Neural cell (in vitro differentiated cells): ENCODE measurements at regions not wholly inside any gene's neighbourhood (a gene's known extent, or its start where the extent isn't known, plus 50 kb on each side); places are given as distances from the start of the nearest gene placed in this dataset.

Experiments
- H2AFZ ChIP-seq: fragments of 200-600, 300-800 bp; sonication (generic), shearing (Covaris generic); 2 replicates; pipeline ENCODE4 v1.6.0; 2014; ENCODE audit warnings: low read depth, mild to moderate bottlenecking, antibody characterized with exemption, low read length, moderate library complexity
- H3F3A ChIP-seq: fragments of 200-600 bp; shearing (Covaris generic); 2 replicates; pipeline ENCODE4 v1.6.1; 2016; ENCODE audit warnings: mild to moderate bottlenecking, moderate library complexity, mixed read lengths, antibody characterized with exemption, low read length; ENCODE audit not compliant: insufficient read depth, poor library complexity, severe bottlenecking
- H3K27ac ChIP-seq: fragments of 200-600, 300-800 bp; sonication (generic), shearing (Covaris generic); 2 replicates; pipeline ENCODE4 v1.5.1; 2014; ENCODE audit warnings: mild to moderate bottlenecking, low read length, moderate library complexity
- H3K27me3 ChIP-seq: fragments of 300-800, 200-600 bp; sonication (generic), shearing (Covaris generic); 2 replicates; pipeline ENCODE4 v1.6.0; 2014; ENCODE audit warnings: mild to moderate bottlenecking, low read depth, low read length, moderate library complexity; ENCODE audit not compliant: insufficient read depth
- H3K36me3 ChIP-seq: fragments of 300-800, 200-600 bp; sonication (generic), shearing (Covaris generic); 2 replicates; pipeline ENCODE4 v1.5.1; 2014; ENCODE audit warnings: mild to moderate bottlenecking, antibody characterized with exemption, low read length, moderate library complexity; ENCODE audit not compliant: insufficient read depth
- H3K4me2 ChIP-seq: fragments of 300-800, 200-600 bp; sonication (generic), shearing (Covaris generic); 2 replicates; pipeline ENCODE4 v1.6.0; 2014; ENCODE audit warnings: mild to moderate bottlenecking, low read length
- H3K4me3 ChIP-seq: fragments of 300-800, 200-600 bp; sonication (generic), shearing (Covaris generic); 2 replicates; pipeline ENCODE4 v1.5.1; 2014; ENCODE audit warnings: mild to moderate bottlenecking, low read length, moderate library complexity
- H3K79me2 ChIP-seq: fragments of 200-600 bp; shearing (Covaris generic); replicated peaks from 2 replicates; pipeline ENCODE4 v1.6.0; 2014; ENCODE audit warnings: mild to moderate bottlenecking, low read length, moderate library complexity; ENCODE audit not compliant: insufficient read depth
- H3K9ac ChIP-seq: fragments of 300-800, 200-600 bp; sonication (generic), shearing (Covaris generic); 2 replicates; pipeline ENCODE4 v1.6.1; 2016; ENCODE audit warnings: mild to moderate bottlenecking, low read length, mixed read lengths
- H3K9me2 ChIP-seq: fragments of 200-600 bp; shearing (Covaris generic); 2 replicates; pipeline ENCODE4 v1.6.1; 2016; ENCODE audit warnings: mild to moderate bottlenecking, low read length, mixed read lengths; ENCODE audit not compliant: insufficient read depth
- H3K9me3 ChIP-seq: fragments of 200-600, 300-800 bp; sonication (generic), shearing (Covaris generic); 2 replicates; pipeline ENCODE4 v1.6.1; 2016; ENCODE audit warnings: mild to moderate bottlenecking, mixed run types, low read length, moderate library complexity, mixed read lengths
- H4K20me1 ChIP-seq: fragments of 200-600 bp; shearing (Covaris generic); 2 replicates; pipeline ENCODE4 v1.6.1; 2016; ENCODE audit warnings: mild to moderate bottlenecking, mixed run types; ENCODE audit not compliant: insufficient read depth
- CTCF ChIP-seq: fragments of 450-650 bp; IDR thresholded peaks from 2 replicates; pipeline ENCODE4 v1.5.1; 2014; ENCODE audit warnings: antibody characterized with exemption, mild to moderate bottlenecking, moderate library complexity; ENCODE audit not compliant: poor library complexity, severe bottlenecking
- EP300 ChIP-seq: fragments of 450-650 bp; conservative IDR thresholded peaks from 2 replicates; pipeline ENCODE4 v1.6.1; 2014; ENCODE audit warnings: antibody characterized with exemption, mild to moderate bottlenecking, moderate library complexity; ENCODE audit not compliant: poor library complexity, severe bottlenecking
- MXI1 ChIP-seq: fragments of 450-650 bp; conservative IDR thresholded peaks from 2 replicates; pipeline ENCODE4 v1.6.1; 2014; ENCODE audit warnings: antibody characterized with exemption, mild to moderate bottlenecking; ENCODE audit not compliant: poor library complexity, severe bottlenecking
- POLR2AphosphoS5 ChIP-seq: IDR thresholded peaks from 2 replicates; pipeline ENCODE4 v1.6.1; 2012
- RAD21 ChIP-seq: fragments of 450-650 bp; conservative IDR thresholded peaks from 2 replicates; pipeline ENCODE4 v1.6.1; 2014; ENCODE audit warnings: antibody characterized with exemption, mild to moderate bottlenecking, moderate library complexity
- REST ChIP-seq: IDR thresholded peaks from 2 replicates; pipeline ENCODE4 v1.6.1; 2012; ENCODE audit warnings: borderline replicate concordance
- SMC3 ChIP-seq: fragments of 450-650 bp; conservative IDR thresholded peaks from 2 replicates; pipeline ENCODE4 v1.6.1; 2014; ENCODE audit warnings: antibody characterized with exemption, mild to moderate bottlenecking, moderate library complexity; ENCODE audit not compliant: poor library complexity
- TAF1 ChIP-seq: IDR thresholded peaks from 2 replicates; pipeline ENCODE4 v1.6.1; 2012; ENCODE audit warnings: low read depth

- H3K4me3 ChIP-seq, result no peak overlapping the region
- no peak overlapping the region for H2AFZ ChIP-seq
- H3K9ac ChIP-seq, result no peak overlapping the region
- H3K9me3 ChIP-seq, result no peaks in the 10 kb centered on the region
- no peaks in the 10 kb centered on the region for H3K79me2 ChIP-seq
- TF ChIP-seq TAF1 (no peak), MXI1 (no peak), REST (no peak)
- H3K4me2 ChIP-seq, result no peak overlapping the region
- no peaks in the 10 kb centered on the region for H3K27me3 ChIP-seq
- no peaks in the 10 kb centered on the region for H3K36me3 ChIP-seq
- no peaks in the 10 kb centered on the region for H3F3A ChIP-seq
- no peaks in the 10 kb centered on the region for H3K9me2 ChIP-seq
- no peak overlapping the region for H3K27ac ChIP-seq
- H4K20me1 ChIP-seq, result no peaks in the 10 kb centered on the region
These were observed 203.8 kb upstream of the CDH4 start for GRCh38 chr20:61048302-61048701.

- Histone ChIP-seq H3K9me2 (no peaks in the 10 kb centered on the region), H4K20me1 (no peaks in the 10 kb centered on the region), H3K36me3 (no peaks in the 10 kb centered on the region), H3K27me3 (no peaks in the 10 kb centered on the region), H3K9me3 (no peaks in the 10 kb centered on the region), H3F3A (no peaks in the 10 kb centered on the region), H3K9ac (no peak overlapping the region), H2AFZ (no peak overlapping the region), H3K79me2 (no peaks in the 10 kb centered on the region), H3K4me2 (no peak overlapping the region), H3K27ac (no peak overlapping the region), H3K4me3 (no peak overlapping the region)
- no peak for TF ChIP-seq RAD21
- no peak for TF ChIP-seq REST
- no peak for TF ChIP-seq TAF1
- TF ChIP-seq CTCF, result no peak
- TF ChIP-seq POLR2AphosphoS5, result no peak
- no peak for TF ChIP-seq EP300
- TF ChIP-seq SMC3, result no peak
- no peak for TF ChIP-seq MXI1
These were observed 202.4 kb upstream of the CDH4 start for GRCh38 chr20:61049684-61050083.
